Nephron (organoid): ENCODE measurements at regions not wholly inside any gene's neighbourhood (a gene's known extent, or its start where the extent isn't known, plus 50 kb on each side); places are given as distances from the start of the nearest gene placed in this dataset.
"Not testable (repeated sequence)": the region's sequence is repeated elsewhere in the genome, so short reads cannot be mapped to it uniquely, and the experiment has no call there.

Source experiments
- H3K27ac Mint-ChIP-seq, 3 experiments: 2 replicates each; pipeline ENCODE4 v1.8.0; 2020; ENCODE audit warnings: mixed read lengths in 3 of 3, mild to moderate bottlenecking in 2 of 3, moderate library complexity in 1 of 3
- H3K27me3 Mint-ChIP-seq: 2 replicates; pipeline ENCODE4 v1.8.0; 2021; ENCODE audit warnings: low read depth, mild to moderate bottlenecking, moderate library complexity, mixed read lengths
- H3K36me3 Mint-ChIP-seq: 2 replicates; pipeline ENCODE4 v1.8.0; 2020; ENCODE audit warnings: low read depth, mixed read lengths
- H3K4me1 Mint-ChIP-seq: 2 replicates; pipeline ENCODE4 v1.8.0; 2020; ENCODE audit warnings: mixed read lengths
- H3K4me3 Mint-ChIP-seq, 3 experiments: 2 replicates each; pipeline ENCODE4 v1.8.0; 2020; ENCODE audit warnings: mild to moderate bottlenecking in 3 of 3, mixed read lengths in 3 of 3, moderate library complexity in 2 of 3
- H3K9me3 Mint-ChIP-seq: 2 replicates; pipeline ENCODE4 v1.8.0; 2020; ENCODE audit warnings: mixed read lengths
- CTCF ChIP-seq, 3 experiments: fragments of 200-600 bp; sonication (generic); IDR thresholded peaks; one replicate each; pipeline ENCODE4 v1.5.0; 2021; ENCODE audit warnings: antibody characterized with exemption in 3 of 3; ENCODE audit not compliant: unreplicated experiment in 3 of 3

- Mint-ChIP-seq H3K4me1 (peaks cover 13% of the 10 kb centered on the region), H3K27me3 (no peaks in the 10 kb centered on the region), H3K36me3 (peaks cover 6% of the 10 kb centered on the region), H3K27ac (no peak overlapping the region), H3K4me3 (peak overlapping the region in 1 of 3 experiments; percentile 62), H3K9me3 (no peaks in the 10 kb centered on the region)
- TF ChIP-seq CTCF (IDR thresholded peaks at IDR 0.05; ENCODE audit: unreplicated experiment in 3 of 3) = no peak
These were observed 89.3 kb upstream of the BTN3A2 start for GRCh38 chr6:26275663-26276062.

GRCh38 chr6:26276841-26277648, 88.0 kb upstream of the BTN3A2 start:
- no peaks in the 10 kb centered on the region for H3K27me3 Mint-ChIP-seq
- no peak overlapping the region for H3K4me3 Mint-ChIP-seq
- no peak for TF ChIP-seq CTCF (IDR thresholded peaks at IDR 0.05; ENCODE audit: unreplicated experiment in 3 of 3)
- H3K9me3 Mint-ChIP-seq = no peaks in the 10 kb centered on the region
- peaks cover 18% of the 10 kb centered on the region for H3K4me1 Mint-ChIP-seq
- peaks cover 8% of the 10 kb centered on the region for H3K36me3 Mint-ChIP-seq
- no peak overlapping the region for H3K27ac Mint-ChIP-seq

GRCh38 chr6:26278536-26278935, 86.5 kb upstream of the BTN3A2 start:
- H3K27ac Mint-ChIP-seq = peak overlapping the region in 1 of 3 experiments; percentile 67
- H3K4me3 Mint-ChIP-seq = no peak overlapping the region
- no peaks in the 10 kb centered on the region for H3K9me3 Mint-ChIP-seq
- no peaks in the 10 kb centered on the region for H3K27me3 Mint-ChIP-seq
- peaks cover 31% of the 10 kb centered on the region for H3K4me1 Mint-ChIP-seq
- H3K36me3 Mint-ChIP-seq = peaks cover 13% of the 10 kb centered on the region
- TF ChIP-seq CTCF (IDR thresholded peaks at IDR 0.05; ENCODE audit: unreplicated experiment in 3 of 3) = no peak

- H3K4me3 Mint-ChIP-seq, H3K9me3 Mint-ChIP-seq, H3K27me3 Mint-ChIP-seq, H3K27ac Mint-ChIP-seq: not testable (repeated sequence)
- peaks cover 13% of the 10 kb centered on the region for H3K36me3 Mint-ChIP-seq
- peaks cover 32% of the 10 kb centered on the region for H3K4me1 Mint-ChIP-seq
These were observed 85.6 kb upstream of the BTN3A2 start for GRCh38 chr6:26279371-26279770.

- peak overlapping the region; percentile 43 to 86 (median 47) for H3K27ac Mint-ChIP-seq
These were observed 84.6 kb upstream of the BTN3A2 start for GRCh38 chr6:26280407-26280806.

More at GRCh38 chr6:26280407-26280806, 84.6 kb upstream of the BTN3A2 start:
- H3K4me1 Mint-ChIP-seq = peaks cover 36% of the 10 kb centered on the region
- H3K36me3 Mint-ChIP-seq = peaks cover 13% of the 10 kb centered on the region
- no peaks in the 10 kb centered on the region for H3K9me3 Mint-ChIP-seq
- peak overlapping the region; percentile 18 to 58 (median 21) for H3K4me3 Mint-ChIP-seq
- no peaks in the 10 kb centered on the region for H3K27me3 Mint-ChIP-seq
- no peak for TF ChIP-seq CTCF (IDR thresholded peaks at IDR 0.05; ENCODE audit: unreplicated experiment in 3 of 3)
